HCT116 (cell line): ENCODE measurements at regions not wholly inside any gene's neighbourhood (a gene's known extent, or its start where the extent isn't known, plus 50 kb on each side); places are given as distances from the start of the nearest gene placed in this dataset.

Source experiments
- ATAC-seq: fragments of 200-7000 bp; cut with Tn5 transposase; 2 replicates; pipeline ENCODE4 v1.9.1; 2020; ENCODE audit warnings: mild to moderate bottlenecking, moderate library complexity
- BruUV-seq: library from RNA; stranded (reverse); fragments of 400-500 nt; replicated peaks from 2 replicates; lab custom pipeline; 2021; lab: Mats Ljungman, UMichigan
- CTCF ChIA-PET: fragments of 300-600 bp; sonication (Branson Sonifier 250); formaldehyde crosslinking; loops from one replicate; lab custom pipeline; 2021; ENCODE audit warnings: antibody characterized with exemption; lab: Charles Lee
- POLR2A ChIA-PET: fragments of 300-600, 350-600 bp; sonication (Branson Sonifier 250); formaldehyde crosslinking; loops from one replicate; lab custom pipeline; 2021; ENCODE audit warnings: antibody characterized with exemption; lab: Charles Lee
- RAD21 ChIA-PET, 2 experiments: fragments of 300-600 bp; sonication (Branson Sonifier 250); formaldehyde crosslinking; loops; one replicate each; lab custom pipeline; 2023; ENCODE audit warnings: low total read pairs in 2 of 2; ENCODE audit not compliant: uncharacterized antibody in 2 of 2, unreplicated experiment in 2 of 2, low non-redundant PET in 1 of 2; lab: Charles Lee
- DNase-seq: peaks from one replicate; pipeline ENCODE4 v3.0.0-alpha.2; 2010; ENCODE audit warnings: low read depth, low spot score
- H2AFZ ChIP-seq: fragments of 200-600 bp; shearing (Covaris generic), sonication (generic); 2 replicates; pipeline ENCODE4 v1.6.1; 2017; ENCODE audit warnings: low read depth, mixed run types, mixed read lengths, antibody characterized with exemption, low read length; ENCODE audit not compliant: poor library complexity, severe bottlenecking
- H3K27ac ChIP-seq: 2 replicates; pipeline ENCODE4 v1.5.1; 2012; ENCODE audit warnings: low read depth, low read length
- H3K27me3 ChIP-seq: fragments of 200-600 bp; sonication (generic); 2 replicates; pipeline ENCODE4 v1.6.1; 2016; ENCODE audit warnings: mixed run types, low read length, mixed read lengths; ENCODE audit not compliant: insufficient read depth
- H3K36me3 ChIP-seq, 2 experiments: fragments of 200-500 bp in 1 of 2; fragments of 200-600 bp in 1 of 2; sonication (Bioruptor generic) in 1 of 2; sonication (generic) in 1 of 2; 2 replicates each; pipeline versions ENCODE4 v1.5.1 to v1.6.1; 2014 to 2016; ENCODE audit warnings: low read length in 2 of 2, inconsistent platforms in 1 of 2, mixed read lengths in 1 of 2, mixed run types in 1 of 2; ENCODE audit not compliant: insufficient read depth in 2 of 2, control insufficient read depth in 1 of 2
- H3K4me1 ChIP-seq, 2 experiments: fragments of 200-600 bp in 1 of 2; sonication (generic) in 1 of 2; 2 replicates each; pipeline versions ENCODE4 v1.5.1 to v1.6.1; 2012 to 2017; ENCODE audit warnings: low read length in 2 of 2, inconsistent platforms in 1 of 2, mild to moderate bottlenecking in 1 of 2, mixed read lengths in 1 of 2, mixed run types in 1 of 2, moderate library complexity in 1 of 2; ENCODE audit not compliant: insufficient read depth in 2 of 2, control insufficient read depth in 1 of 2
- H3K4me2 ChIP-seq: fragments of 200-600 bp; sonication (generic); 2 replicates; pipeline ENCODE4 v1.6.1; 2017; ENCODE audit warnings: mixed run types, low read length, mixed read lengths
- H3K4me3 ChIP-seq, 2 experiments: fragments of 200-600 bp in 1 of 2; sonication (generic) in 1 of 2; replicated peaks in 1 of 2; 2 replicates each; pipeline ENCODE4 v1.5.1; 2011 to 2016; ENCODE audit warnings: low read length in 2 of 2, control low read depth in 1 of 2, low read depth in 1 of 2, mild to moderate bottlenecking in 1 of 2, mixed read lengths in 1 of 2, mixed run types in 1 of 2
- H3K79me2 ChIP-seq: fragments of 200-600 bp; sonication (generic); 2 replicates; pipeline ENCODE4 v1.6.1; 2017; ENCODE audit warnings: mild to moderate bottlenecking, mixed run types, low read length, moderate library complexity, mixed read lengths; ENCODE audit not compliant: insufficient read depth
- H3K9ac ChIP-seq: fragments of 200-600 bp; sonication (generic); 2 replicates; pipeline ENCODE4 v1.6.1; 2016; ENCODE audit warnings: low read length, mixed read lengths
- H3K9me2 ChIP-seq: fragments of 200-600 bp; sonication (generic), shearing (Covaris generic); 2 replicates; pipeline ENCODE4 v1.6.1; 2017; ENCODE audit warnings: mixed run types, mild to moderate bottlenecking, moderate library complexity; ENCODE audit not compliant: insufficient read depth
- H3K9me3 ChIP-seq, 2 experiments: fragments of 200-500 bp in 1 of 2; fragments of 200-600 bp in 1 of 2; sonication (Bioruptor generic) in 1 of 2; sonication (generic) in 1 of 2; 2 replicates each; pipeline ENCODE4 v1.6.1; 2014 to 2017; ENCODE audit warnings: low read length in 2 of 2, mixed read lengths in 2 of 2, inconsistent platforms in 1 of 2, low read depth in 1 of 2, mild to moderate bottlenecking in 1 of 2, mixed run types in 1 of 2, moderate library complexity in 1 of 2; ENCODE audit not compliant: control insufficient read depth in 1 of 2, insufficient read depth in 1 of 2
- H4K20me1 ChIP-seq: fragments of 200-600 bp; sonication (generic), shearing (Covaris generic); 2 replicates; pipeline ENCODE4 v1.6.1; 2017; ENCODE audit warnings: mixed run types, mild to moderate bottlenecking, moderate library complexity; ENCODE audit not compliant: insufficient read depth
- ATF3 ChIP-seq: IDR thresholded peaks from 2 replicates; pipeline ENCODE4 v1.6.1; 2012
- CBX3 ChIP-seq: IDR thresholded peaks from 2 replicates; pipeline ENCODE4 v1.6.1; 2012; ENCODE audit warnings: low read depth
- CEBPB ChIP-seq: IDR thresholded peaks from 2 replicates; pipeline ENCODE4 v1.6.1; 2012; ENCODE audit warnings: low read depth
- CTCF ChIP-seq, 3 experiments: fragments of 200-600 bp in 1 of 3; sonication (generic) in 1 of 3; IDR thresholded peaks in 2 of 3; conservative IDR thresholded peaks in 1 of 3; 2 replicates each; pipeline ENCODE4 v1.5.1; 2012 to 2017; ENCODE audit warnings: low read depth in 2 of 3, low read length in 2 of 3, antibody characterized with exemption in 1 of 3, borderline replicate concordance in 1 of 3, control low read depth in 1 of 3, mild to moderate bottlenecking in 1 of 3, mixed read lengths in 1 of 3, mixed run types in 1 of 3, moderate library complexity in 1 of 3; ENCODE audit not compliant: insufficient read depth in 1 of 3
- EGR1 ChIP-seq: IDR thresholded peaks from 2 replicates; pipeline ENCODE4 v1.6.1; 2012; ENCODE audit warnings: low read depth
- ELF1 ChIP-seq: IDR thresholded peaks from 2 replicates; pipeline ENCODE4 v1.6.1; 2012; ENCODE audit warnings: low read depth, borderline replicate concordance
- EZH2phosphoT487 ChIP-seq: fragments of 200-600 bp; IDR thresholded peaks from 2 replicates; pipeline ENCODE4 v1.6.1; 2018; ENCODE audit warnings: antibody characterized with exemption, borderline replicate concordance
- JUND ChIP-seq: IDR thresholded peaks from 2 replicates; pipeline ENCODE4 v1.6.1; 2012
- POLR2AphosphoS5 ChIP-seq: IDR thresholded peaks from 2 replicates; pipeline ENCODE4 v1.6.1; 2011; ENCODE audit warnings: mild to moderate bottlenecking, low read depth, low read length, moderate library complexity
- SP1 ChIP-seq: IDR thresholded peaks from 2 replicates; pipeline ENCODE4 v1.6.1; 2012; ENCODE audit warnings: low read depth
- SRF ChIP-seq: IDR thresholded peaks from 2 replicates; pipeline ENCODE4 v1.6.1; 2012; ENCODE audit warnings: low read depth
- YY1 ChIP-seq: IDR thresholded peaks from 2 replicates; pipeline ENCODE4 v1.6.1; 2011; ENCODE audit warnings: low read length, low read depth, moderate library complexity, mild to moderate bottlenecking; ENCODE audit not compliant: insufficient replicate concordance; ENCODE audit errors: extremely low read depth
- ZFX ChIP-seq: fragments of 450-650 bp; IDR thresholded peaks from 2 replicates; pipeline ENCODE4 v1.6.1; 2017
- intact Hi-C: fragments of 100-400 bp; cut with micrococcal nuclease; formaldehyde crosslinking; loops from 2 replicates; pipeline ENCODE4 v1.10.0; 2022
- TF ChIP-seq, protein P1 (sequence below): IDR thresholded peaks from 2 replicates; pipeline ENCODE4 v1.6.1; 2012

DNA sequence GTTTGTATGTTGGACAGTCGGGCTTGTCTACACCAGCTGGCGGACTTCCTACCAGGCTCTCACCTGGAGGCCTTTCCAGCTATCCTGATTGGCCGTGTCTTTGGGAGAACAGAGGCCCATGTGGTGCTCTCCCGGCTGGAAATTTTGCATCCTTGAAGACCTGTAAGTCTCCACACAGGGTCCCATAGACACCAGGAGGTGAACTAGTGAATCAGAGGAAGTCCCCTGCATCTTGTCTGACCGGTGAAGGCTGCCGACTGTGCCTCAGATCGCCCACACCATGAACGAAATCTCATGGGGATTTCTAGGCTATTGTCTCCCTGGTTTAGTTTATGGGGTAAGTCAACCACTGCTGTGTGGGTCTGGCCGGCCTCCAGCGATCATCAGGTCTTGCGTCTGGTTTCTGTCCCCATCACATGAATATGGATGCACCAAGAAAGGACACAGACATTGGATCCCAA is 108.4 kb upstream of the LYZL2 start:
- no peak for DNase-seq
- Histone ChIP-seq H2AFZ (no peak overlapping the region), H3K27ac (no peak overlapping the region), H3K4me2 (no peak overlapping the region), H4K20me1 (no peaks in the 10 kb centered on the region), H3K27me3 (no peaks in the 10 kb centered on the region), H3K9me2 (no peaks in the 10 kb centered on the region), H3K9ac (no peak overlapping the region), H3K9me3 (no peaks in the 10 kb centered on the region), H3K4me3 (no peak overlapping the region), H3K36me3 (no peaks in the 10 kb centered on the region), H3K79me2 (no peaks in the 10 kb centered on the region), H3K4me1 (peaks cover 0 to 7% of the 10 kb centered on the region in 2 experiments; a peak in 2 of 4 replicates)
- no peak for ATAC-seq
- TF ChIP-seq JUND (no peak), CTCF (IDR thresholded peaks at IDR 0.05 in 2 of 3, conservative IDR thresholded peaks at IDR 0.05 in 1 of 3; ENCODE audit: borderline replicate concordance in 1 of 3, insufficient read depth in 1 of 3, low read depth in 2 of 3, low read length in 2 of 3) (no peak), ATF3 (no peak), POLR2AphosphoS5 (no peak), ZFX (no peak), CEBPB (no peak), ELF1 (no peak), EGR1 (no peak), CBX3 (no peak), YY1 (no peak), EZH2phosphoT487 (no peak), SP1 (no peak), SRF (no peak)
- TF ChIP-seq, protein P1, sequence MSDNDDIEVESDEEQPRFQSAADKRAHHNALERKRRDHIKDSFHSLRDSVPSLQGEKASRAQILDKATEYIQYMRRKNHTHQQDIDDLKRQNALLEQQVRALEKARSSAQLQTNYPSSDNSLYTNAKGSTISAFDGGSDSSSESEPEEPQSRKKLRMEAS: no peak
- ChIA-PET RAD21 (no interaction called here), POLR2A (no interaction called here), CTCF (no interaction called here)
- intact Hi-C loops: no loop called here
- BruUV-seq: no TSS peak
